ENCODE measurements at regions not wholly inside any gene's neighbourhood (a gene's known extent, or its start where the extent isn't known, plus 50 kb on each side); places are given as distances from the start of the nearest gene placed in this dataset.

DNA sequence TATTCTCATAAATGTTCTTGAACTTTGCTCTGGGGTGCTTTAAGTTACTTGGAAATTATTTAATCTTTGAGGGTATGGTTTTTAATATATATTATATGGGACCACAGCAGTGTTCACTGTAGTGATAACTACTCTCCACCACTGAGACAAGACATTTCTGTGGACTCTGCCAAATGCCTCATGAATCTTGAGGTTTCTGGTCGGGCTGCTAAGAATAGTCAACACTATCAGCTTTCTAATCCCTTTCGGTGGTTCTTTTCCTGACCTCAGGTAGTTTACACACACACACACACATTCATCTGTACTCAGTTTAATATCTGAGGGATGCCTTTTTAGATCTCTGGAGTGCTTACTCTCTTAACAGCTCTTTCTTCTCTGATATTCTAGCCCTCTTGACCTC lies 500.7 kb downstream of the MAFB start:
- H3K27ac ChIP-seq, result no peak overlapping the region
- H3K27me3 ChIP-seq, result no peaks in the 10 kb centered on the region
- H3K9me3 ChIP-seq, result no peaks in the 10 kb centered on the region
- H3K4me3 ChIP-seq, result no peak overlapping the region
- no peak for ATAC-seq
- 77 to 80% methylated on average over 2 of the region's 2 CpGs for WGBS, 2 donors (ENCODE audit: low coverage in 1 of 2)
- TF ChIP-seq POLR2A (IDR thresholded peaks at IDR 0.05) (no peak), POLR2AphosphoS5 (IDR thresholded peaks at IDR 0.05) (no peak), EP300 (IDR thresholded peaks at IDR 0.05) (no peak)
- TF ChIP-seq, protein P1, sequence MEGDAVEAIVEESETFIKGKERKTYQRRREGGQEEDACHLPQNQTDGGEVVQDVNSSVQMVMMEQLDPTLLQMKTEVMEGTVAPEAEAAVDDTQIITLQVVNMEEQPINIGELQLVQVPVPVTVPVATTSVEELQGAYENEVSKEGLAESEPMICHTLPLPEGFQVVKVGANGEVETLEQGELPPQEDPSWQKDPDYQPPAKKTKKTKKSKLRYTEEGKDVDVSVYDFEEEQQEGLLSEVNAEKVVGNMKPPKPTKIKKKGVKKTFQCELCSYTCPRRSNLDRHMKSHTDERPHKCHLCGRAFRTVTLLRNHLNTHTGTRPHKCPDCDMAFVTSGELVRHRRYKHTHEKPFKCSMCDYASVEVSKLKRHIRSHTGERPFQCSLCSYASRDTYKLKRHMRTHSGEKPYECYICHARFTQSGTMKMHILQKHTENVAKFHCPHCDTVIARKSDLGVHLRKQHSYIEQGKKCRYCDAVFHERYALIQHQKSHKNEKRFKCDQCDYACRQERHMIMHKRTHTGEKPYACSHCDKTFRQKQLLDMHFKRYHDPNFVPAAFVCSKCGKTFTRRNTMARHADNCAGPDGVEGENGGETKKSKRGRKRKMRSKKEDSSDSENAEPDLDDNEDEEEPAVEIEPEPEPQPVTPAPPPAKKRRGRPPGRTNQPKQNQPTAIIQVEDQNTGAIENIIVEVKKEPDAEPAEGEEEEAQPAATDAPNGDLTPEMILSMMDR (IDR thresholded peaks at IDR 0.05), result no peak
- no peaks in the 10 kb centered on the region for H3K36me3 ChIP-seq
- no peaks in the 10 kb centered on the region for H3K4me1 ChIP-seq

DNA sequence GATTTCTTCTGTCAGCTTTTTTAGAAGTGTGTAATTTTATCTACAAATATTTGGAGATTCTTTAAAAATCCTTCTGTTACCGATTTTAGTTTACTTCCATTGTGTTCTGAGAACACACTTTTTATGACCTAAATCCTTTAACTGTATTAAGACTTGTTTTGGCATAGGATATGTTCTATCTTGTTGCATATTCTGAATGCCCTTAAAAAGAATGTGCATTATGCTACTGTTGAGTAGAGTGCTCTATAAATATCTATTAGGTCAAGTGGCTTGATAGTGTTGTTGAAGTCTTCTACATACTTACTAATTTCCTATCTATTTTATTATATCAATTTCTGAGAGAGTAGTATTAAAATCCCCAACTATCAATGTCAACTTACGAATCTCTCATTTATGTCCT lies 502.2 kb downstream of the MAFB start:
- H3K4me3 ChIP-seq, result no peak overlapping the region
- ATAC-seq, result no peak
- H3K4me1 ChIP-seq, result no peaks in the 10 kb centered on the region
- no peaks in the 10 kb centered on the region for H3K9me3 ChIP-seq
- no peak overlapping the region for H3K27ac ChIP-seq
- H3K36me3 ChIP-seq, result no peaks in the 10 kb centered on the region
- WGBS, 2 donors (ENCODE audit: low coverage in 1 of 2), result 92 to 96% methylated on average over 2 of the region's 2 CpGs
- no peaks in the 10 kb centered on the region for H3K27me3 ChIP-seq
- TF ChIP-seq POLR2A (IDR thresholded peaks at IDR 0.05) (no peak), EP300 (IDR thresholded peaks at IDR 0.05) (no peak), POLR2AphosphoS5 (IDR thresholded peaks at IDR 0.05) (no peak)
- TF ChIP-seq, protein P1 (IDR thresholded peaks at IDR 0.05), result no peak

DNA sequence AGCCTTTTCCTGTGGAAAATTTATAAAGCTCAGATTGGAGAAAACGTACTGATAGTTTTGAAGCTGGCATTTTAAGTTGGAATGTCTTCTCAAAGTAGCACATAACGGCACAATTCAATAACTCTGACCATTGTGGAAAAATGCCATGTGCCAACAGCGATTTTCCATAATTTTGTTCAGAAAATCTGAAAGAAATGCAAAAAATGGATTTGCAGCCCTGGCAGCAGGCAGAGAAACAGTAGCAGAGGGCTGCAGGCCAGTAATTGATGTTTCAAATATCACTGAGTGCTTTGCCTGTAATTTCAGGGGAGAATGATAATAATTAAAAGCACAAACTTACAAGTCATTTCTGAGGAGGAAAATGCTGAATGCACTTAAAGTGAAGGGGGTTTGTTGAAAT lies 507.4 kb downstream of the MAFB start:
- 79 to 95% methylated on average over 3 of the region's 3 CpGs for WGBS, 2 donors (ENCODE audit: low coverage in 1 of 2)
- TF ChIP-seq POLR2A (IDR thresholded peaks at IDR 0.05) (no peak), EP300 (IDR thresholded peaks at IDR 0.05) (no peak), POLR2AphosphoS5 (IDR thresholded peaks at IDR 0.05) (no peak)
- TF ChIP-seq, protein P1 (IDR thresholded peaks at IDR 0.05), result no peak
- Histone ChIP-seq H3K27ac (no peak overlapping the region), H3K9me3 (no peaks in the 10 kb centered on the region), H3K27me3 (no peaks in the 10 kb centered on the region), H3K4me1 (no peaks in the 10 kb centered on the region), H3K4me3 (no peak overlapping the region), H3K36me3 (no peaks in the 10 kb centered on the region)
- ATAC-seq, result no peak

DNA sequence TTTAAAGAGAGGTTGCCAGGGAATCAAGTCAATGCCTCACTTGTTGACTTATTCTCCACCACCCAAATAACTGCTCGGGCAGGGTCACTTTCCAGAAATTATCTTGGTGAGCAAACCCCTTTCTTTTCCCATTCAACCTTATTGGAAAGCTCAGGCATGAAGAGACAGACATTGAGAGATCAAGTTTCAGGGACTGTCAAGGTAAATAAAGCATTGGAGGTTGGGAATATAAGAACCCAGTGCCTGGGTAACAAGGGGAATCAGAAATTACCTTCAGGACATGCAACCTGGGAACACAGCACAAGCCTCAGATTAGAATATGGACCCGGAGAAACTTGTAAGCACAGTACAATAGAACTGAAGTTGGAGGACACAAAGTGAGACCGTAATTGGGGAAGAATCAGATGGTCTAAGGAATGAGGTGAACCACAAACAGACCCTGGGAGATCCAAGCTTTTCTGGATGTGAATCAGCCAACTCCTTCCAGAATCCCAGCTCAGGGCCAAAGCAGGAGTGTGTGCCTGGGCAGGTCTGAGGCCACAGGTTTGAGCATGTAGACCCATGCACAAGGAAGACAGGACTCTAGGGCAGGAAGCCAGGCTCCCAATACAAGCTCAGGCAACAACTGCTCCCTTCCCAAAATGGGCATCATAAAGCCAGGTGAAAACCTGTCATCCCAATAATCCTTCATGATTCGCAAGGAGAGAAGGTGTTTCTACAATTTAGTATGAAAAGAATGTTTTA lies 512.8 kb downstream of the MAFB start:
- H3K36me3 ChIP-seq, result no peaks in the 10 kb centered on the region
- H3K9me3 ChIP-seq, result no peaks in the 10 kb centered on the region
- TF ChIP-seq POLR2A (IDR thresholded peaks at IDR 0.05), result no peak
- TF ChIP-seq, protein P1 (IDR thresholded peaks at IDR 0.05), result no peak
- TF ChIP-seq POLR2AphosphoS5 (IDR thresholded peaks at IDR 0.05), result no peak
- TF ChIP-seq EP300 (IDR thresholded peaks at IDR 0.05), result no peak
- no peaks in the 10 kb centered on the region for H3K27me3 ChIP-seq
- H3K4me1 ChIP-seq, result no peaks in the 10 kb centered on the region
- ATAC-seq, result no peak
- no peak overlapping the region for H3K27ac ChIP-seq
- no peak overlapping the region for H3K4me3 ChIP-seq
- WGBS, 2 donors (ENCODE audit: low coverage in 1 of 2), result 79 to 87% methylated on average over 2 to 4 of the region's 4 CpGs

DNA sequence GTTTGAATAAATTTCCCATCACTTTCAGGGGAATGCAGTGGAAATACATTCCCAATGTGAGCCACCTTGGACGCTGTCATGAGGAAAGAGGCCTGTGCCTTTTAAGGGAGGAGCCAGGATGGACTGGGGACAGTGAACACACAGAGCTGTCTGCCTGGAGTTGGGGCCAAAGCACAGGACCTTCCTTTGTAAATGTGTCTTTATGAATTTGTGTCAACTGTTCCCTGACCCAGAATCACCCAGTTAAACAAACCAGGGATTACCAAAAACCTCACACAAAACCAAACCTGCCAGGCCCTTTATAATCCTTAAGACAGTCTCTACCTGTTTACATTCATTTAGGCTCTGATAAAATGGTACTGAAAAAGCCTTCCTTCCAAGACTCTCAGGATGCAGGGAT lies 513.7 kb downstream of the MAFB start:
- no peaks in the 10 kb centered on the region for H3K27me3 ChIP-seq
- H3K4me3 ChIP-seq, result no peak overlapping the region
- no peak overlapping the region for H3K27ac ChIP-seq
- WGBS, 2 donors (ENCODE audit: low coverage in 1 of 2), result no CpG with 5 or more reads among the region's 1 CpG
- ATAC-seq, result no peak
- H3K9me3 ChIP-seq, result no peaks in the 10 kb centered on the region
- TF ChIP-seq, protein P1 (IDR thresholded peaks at IDR 0.05), result no peak
- TF ChIP-seq EP300 (IDR thresholded peaks at IDR 0.05) (no peak), POLR2AphosphoS5 (IDR thresholded peaks at IDR 0.05) (no peak), POLR2A (IDR thresholded peaks at IDR 0.05) (no peak)
- H3K36me3 ChIP-seq, result no peaks in the 10 kb centered on the region
- no peaks in the 10 kb centered on the region for H3K4me1 ChIP-seq
